Stimulated activated CD4-positive, alpha-beta T cell treated with anti-CD3 and anti-CD28 coated beads, Interleukin-4, amount 100 ng/mL, for 4 hours (primary cell): ENCODE measurements at regions not wholly inside any gene's neighbourhood (a gene's known extent, or its start where the extent isn't known, plus 50 kb on each side); places are given as distances from the start of the nearest gene placed in this dataset.

Experiments
- DNase-seq, 2 experiments: peaks; one replicate each; pipeline ENCODE4 v3.0.0-alpha.2; 2020

GRCh38 chr11:95545116-95545875 is 244.3 kb downstream of the FAM76B start:
- DNase-seq = no peak

- DNase-seq = no peak
Observed at GRCh38 chr11:95544095-95544856, 245.3 kb downstream of the FAM76B start.

GRCh38 chr11:95542868-95543551 is 246.6 kb downstream of the FAM76B start:
- DNase-seq = no peak

GRCh38 chr11:95541715-95542114 is 247.9 kb downstream of the FAM76B start:
- no peak for DNase-seq

GRCh38 chr11:95536047-95536690 is 253.4 kb downstream of the FAM76B start:
- DNase-seq = no peak

- no peak for DNase-seq
Observed at GRCh38 chr11:95534809-95535208, 254.8 kb downstream of the FAM76B start.

GRCh38 chr11:95534226-95534625 is 255.4 kb downstream of the FAM76B start:
- no peak for DNase-seq

GRCh38 chr11:95531116-95531515 is 258.5 kb downstream of the FAM76B start:
- DNase-seq = no peak

GRCh38 chr11:95524314-95525036 is 265.1 kb downstream of the FAM76B start:
- DNase-seq = no peak

GRCh38 chr11:95522874-95523273 is 266.7 kb downstream of the FAM76B start:
- DNase-seq = no peak

GRCh38 chr11:95521862-95522261 is 267.7 kb downstream of the FAM76B start:
- DNase-seq = no peak

GRCh38 chr11:95521133-95521542 is 268.4 kb downstream of the FAM76B start:
- DNase-seq = no peak

- no peak for DNase-seq
Observed at GRCh38 chr11:95520369-95521132, 269.0 kb downstream of the FAM76B start.

GRCh38 chr11:95519912-95520311 is 269.7 kb downstream of the FAM76B start:
- DNase-seq = no peak

- no peak for DNase-seq
Observed at GRCh38 chr11:95517453-95517852, 272.1 kb downstream of the FAM76B start.

GRCh38 chr11:95516786-95517185 is 272.8 kb downstream of the FAM76B start:
- no peak for DNase-seq

- DNase-seq = no peak
Observed at GRCh38 chr11:95516175-95516574, 273.4 kb downstream of the FAM76B start.

- DNase-seq = no peak
Observed at GRCh38 chr11:95515371-95515770, 274.2 kb downstream of the FAM76B start.

GRCh38 chr11:95514416-95515110 is 275.0 kb downstream of the FAM76B start:
- no peak for DNase-seq

- no peak for DNase-seq
Observed at GRCh38 chr11:95512682-95513081, 276.9 kb downstream of the FAM76B start.

- no peak for DNase-seq
Observed at GRCh38 chr11:95512177-95512576, 277.4 kb downstream of the FAM76B start.
